GM12891 (cell line): ENCODE measurements at regions not wholly inside any gene's neighbourhood (a gene's known extent, or its start where the extent isn't known, plus 50 kb on each side); places are given as distances from the start of the nearest gene placed in this dataset.

Source experiments
- POLR2A ChIP-seq: IDR thresholded peaks from 2 replicates; pipeline ENCODE4 v1.6.1; 2011; ENCODE audit warnings: low read depth, low read length, control low read depth
- POLR2AphosphoS5 ChIP-seq: IDR thresholded peaks from 2 replicates; pipeline ENCODE4 v1.6.1; 2011; ENCODE audit warnings: low read depth, low read length, control low read depth
- POU2F2 ChIP-seq: IDR thresholded peaks from 2 replicates; pipeline ENCODE4 v1.6.1; 2011; ENCODE audit warnings: low read depth, mild to moderate bottlenecking, control low read depth, low read length, moderate library complexity
- TAF1 ChIP-seq: IDR thresholded peaks from 2 replicates; pipeline ENCODE4 v1.6.1; 2011; ENCODE audit warnings: low read depth, low read length, control low read depth

DNA sequence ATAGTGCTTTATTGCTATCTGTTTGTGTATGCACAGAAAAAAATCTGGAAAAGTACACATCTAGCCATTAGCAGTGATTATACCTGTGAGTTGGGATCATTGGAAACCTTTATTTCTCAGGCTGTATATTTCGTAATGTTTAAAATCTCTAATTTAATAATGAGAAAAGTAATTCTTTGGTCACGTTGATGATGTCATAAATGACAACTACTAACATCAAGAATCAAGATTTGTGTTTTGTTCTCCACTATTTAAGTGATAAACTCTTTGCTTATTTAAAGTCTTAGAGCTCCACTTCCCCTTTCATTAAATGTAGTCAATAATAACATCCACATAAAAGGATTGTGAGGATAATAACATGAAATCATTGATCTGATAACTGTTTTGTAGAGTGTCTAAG is 126.2 kb downstream of the TMA16 start:
- no peak for TF ChIP-seq TAF1
- no peak for TF ChIP-seq POLR2AphosphoS5
- TF ChIP-seq POLR2A = no peak
- TF ChIP-seq POU2F2 = no peak
